ENCODE measurements at regions not wholly inside any gene's neighbourhood (a gene's known extent, or its start where the extent isn't known, plus 50 kb on each side); places are given as distances from the start of the nearest gene placed in this dataset.

GRCh38 chr6:115241373-115241772, 819.3 kb downstream of the FRK start:
- TF ChIP-seq, protein P1, sequence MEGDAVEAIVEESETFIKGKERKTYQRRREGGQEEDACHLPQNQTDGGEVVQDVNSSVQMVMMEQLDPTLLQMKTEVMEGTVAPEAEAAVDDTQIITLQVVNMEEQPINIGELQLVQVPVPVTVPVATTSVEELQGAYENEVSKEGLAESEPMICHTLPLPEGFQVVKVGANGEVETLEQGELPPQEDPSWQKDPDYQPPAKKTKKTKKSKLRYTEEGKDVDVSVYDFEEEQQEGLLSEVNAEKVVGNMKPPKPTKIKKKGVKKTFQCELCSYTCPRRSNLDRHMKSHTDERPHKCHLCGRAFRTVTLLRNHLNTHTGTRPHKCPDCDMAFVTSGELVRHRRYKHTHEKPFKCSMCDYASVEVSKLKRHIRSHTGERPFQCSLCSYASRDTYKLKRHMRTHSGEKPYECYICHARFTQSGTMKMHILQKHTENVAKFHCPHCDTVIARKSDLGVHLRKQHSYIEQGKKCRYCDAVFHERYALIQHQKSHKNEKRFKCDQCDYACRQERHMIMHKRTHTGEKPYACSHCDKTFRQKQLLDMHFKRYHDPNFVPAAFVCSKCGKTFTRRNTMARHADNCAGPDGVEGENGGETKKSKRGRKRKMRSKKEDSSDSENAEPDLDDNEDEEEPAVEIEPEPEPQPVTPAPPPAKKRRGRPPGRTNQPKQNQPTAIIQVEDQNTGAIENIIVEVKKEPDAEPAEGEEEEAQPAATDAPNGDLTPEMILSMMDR (IDR thresholded peaks at IDR 0.05; ENCODE audit: low read depth, low read length), result no peak
- no peak overlapping the region for H3K4me3 ChIP-seq (ENCODE audit: low read depth, low read length)

DNA sequence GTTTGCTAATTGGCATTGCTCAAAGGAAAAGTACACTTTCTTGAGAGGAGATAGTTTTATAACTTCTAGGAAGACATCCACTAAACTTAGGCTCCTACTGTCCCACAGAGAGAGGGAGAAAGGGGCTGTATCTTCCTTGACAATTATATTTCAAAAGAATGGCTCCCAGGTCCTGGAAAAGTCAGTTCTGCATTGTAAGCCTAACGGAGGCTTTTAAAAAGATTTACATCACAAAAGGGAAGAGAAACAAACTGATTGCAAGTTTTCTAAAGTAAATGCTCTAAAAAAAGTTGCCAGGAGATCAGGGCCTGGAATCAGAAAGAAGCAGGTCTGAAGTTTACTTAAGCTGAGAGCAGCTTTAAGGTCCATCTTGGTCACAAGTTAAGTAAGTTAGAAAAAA, 839.5 kb downstream of the FRK start:
- H3K4me3 ChIP-seq (ENCODE audit: low read depth, low read length), result no peak overlapping the region
- TF ChIP-seq, protein P1 (IDR thresholded peaks at IDR 0.05; ENCODE audit: low read depth, low read length), result no peak

DNA sequence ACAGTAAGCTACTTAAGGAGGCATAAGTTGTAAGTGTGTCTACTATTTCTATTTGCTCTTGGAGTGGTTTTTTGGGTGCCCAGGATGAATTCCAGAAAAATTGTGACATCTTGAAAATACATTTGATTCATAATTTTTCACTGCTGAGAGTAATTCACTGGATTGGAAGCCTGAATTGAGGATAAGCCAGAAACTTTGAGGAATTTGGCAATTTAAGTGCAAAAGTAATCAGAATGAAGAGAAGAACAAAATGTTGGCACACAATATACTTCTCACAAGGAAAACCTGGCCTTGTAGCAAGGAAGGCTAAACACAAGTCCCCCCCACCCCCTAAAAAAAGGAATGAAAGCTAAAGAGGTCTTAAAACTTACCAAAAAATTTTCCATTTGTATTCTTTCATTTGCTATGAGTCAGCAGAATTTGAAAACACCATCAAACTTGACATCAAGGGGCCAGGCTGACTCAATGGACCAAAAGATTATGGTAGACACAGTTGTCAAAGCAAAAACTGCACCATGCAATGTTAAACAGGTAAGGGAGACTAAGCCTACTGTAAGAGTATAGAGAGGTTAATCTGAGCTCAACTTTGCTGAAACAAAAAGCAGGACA, 840.0 kb downstream of the FRK start:
- H3K4me3 ChIP-seq (ENCODE audit: low read depth, low read length), result no peak overlapping the region
- TF ChIP-seq, protein P1 (IDR thresholded peaks at IDR 0.05; ENCODE audit: low read depth, low read length), result no peak

DNA sequence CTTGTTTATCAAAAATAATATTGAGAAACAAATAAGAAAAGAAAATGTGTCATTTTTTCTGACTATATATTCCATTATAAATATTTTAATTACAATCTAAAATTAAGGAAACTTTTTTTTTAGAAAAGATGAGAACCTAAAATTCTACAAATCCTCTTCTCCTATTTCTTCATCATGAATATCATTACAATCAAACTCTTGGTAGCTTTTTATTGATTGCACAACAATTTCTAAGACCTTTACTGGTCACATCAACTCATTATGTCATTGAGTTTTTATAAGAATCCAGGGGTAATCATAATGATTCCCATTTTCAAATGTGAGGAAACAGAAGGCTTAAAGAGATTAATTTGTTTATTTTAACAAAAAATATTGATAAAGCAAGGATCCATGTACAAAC, 841.0 kb downstream of the FRK start:
- H3K4me3 ChIP-seq (ENCODE audit: low read depth, low read length), result no peak overlapping the region
- TF ChIP-seq, protein P1 (IDR thresholded peaks at IDR 0.05; ENCODE audit: low read depth, low read length), result no peak

DNA sequence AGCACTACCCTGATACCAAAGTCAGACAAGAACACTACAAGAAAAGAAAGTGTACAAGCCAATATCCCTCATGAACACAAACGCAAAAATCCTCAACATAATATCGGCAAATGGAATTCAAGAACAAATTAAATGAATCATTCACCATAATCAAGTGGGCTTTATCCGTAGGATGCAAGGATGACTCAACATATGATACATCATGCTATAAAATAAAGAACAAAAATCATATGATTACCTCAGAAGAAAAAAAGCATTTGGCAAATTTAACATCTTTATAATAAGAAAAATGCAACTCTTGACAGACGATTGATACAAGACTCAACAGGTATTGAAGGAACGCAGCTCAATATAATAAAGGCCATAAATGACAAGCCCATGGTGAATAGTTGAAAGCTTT, 843.9 kb downstream of the FRK start:
- TF ChIP-seq, protein P1 (IDR thresholded peaks at IDR 0.05; ENCODE audit: low read depth, low read length), result no peak
- no peak overlapping the region for H3K4me3 ChIP-seq (ENCODE audit: low read depth, low read length)

DNA sequence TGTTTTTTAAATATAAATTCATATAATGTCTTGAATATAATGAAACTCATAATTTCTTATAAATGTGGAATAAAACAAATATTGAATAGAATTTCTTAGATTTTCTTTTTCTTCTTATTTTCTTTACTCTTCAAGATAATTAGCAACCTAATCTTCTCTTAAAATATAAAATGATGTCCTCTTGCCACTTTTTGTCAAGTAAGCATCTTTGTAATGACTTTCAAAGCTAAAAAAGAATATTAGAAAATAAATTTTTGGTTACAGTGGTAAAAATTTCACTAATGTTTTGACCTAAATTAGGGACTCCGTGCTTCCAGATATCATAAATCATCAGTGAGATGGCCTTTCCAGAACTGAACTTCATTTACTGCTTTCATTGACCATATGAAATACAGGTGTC, 846.4 kb downstream of the FRK start:
- TF ChIP-seq, protein P1 (IDR thresholded peaks at IDR 0.05; ENCODE audit: low read depth, low read length), result no peak
- H3K4me3 ChIP-seq (ENCODE audit: low read depth, low read length), result no peak overlapping the region

- TF ChIP-seq, protein P1 (IDR thresholded peaks at IDR 0.05; ENCODE audit: low read depth, low read length), result no peak
- no peak overlapping the region for H3K4me3 ChIP-seq (ENCODE audit: low read depth, low read length)
Observed at GRCh38 chr6:115203381-115203780, 857.3 kb downstream of the FRK start.

Data from WI38 (cell line).